ENCODE measurements at regions not wholly inside any gene's neighbourhood (a gene's known extent, or its start where the extent isn't known, plus 50 kb on each side); places are given as distances from the start of the nearest gene placed in this dataset.
A peak's percentile ranks its signal among the peaks of the same experiment; 100 is the strongest.

GRCh38 chr2:117396161-117396560 is 418.3 kb upstream of the DDX18 start:
- no peak for DNase-seq

DNA sequence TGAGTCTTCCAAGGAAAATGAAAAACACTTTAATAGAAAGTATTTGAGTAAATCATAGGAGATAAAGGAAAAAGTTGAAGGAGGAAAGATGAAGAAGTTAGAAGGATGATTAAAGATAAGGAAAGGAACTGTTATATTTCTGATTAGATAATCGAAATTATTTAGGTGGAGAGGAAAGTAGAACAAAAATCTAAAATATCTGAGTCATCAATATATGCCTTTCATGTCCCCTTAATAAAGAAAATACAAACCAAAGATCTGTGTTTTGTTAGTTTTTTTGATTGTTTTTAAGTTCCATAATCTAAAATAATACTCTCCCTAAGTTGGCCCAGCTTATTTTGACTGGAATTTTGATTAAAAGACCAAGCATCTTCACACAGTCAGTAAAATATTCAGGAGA is 412.9 kb upstream of the DDX18 start:
- DNase-seq, result no peak

DNA sequence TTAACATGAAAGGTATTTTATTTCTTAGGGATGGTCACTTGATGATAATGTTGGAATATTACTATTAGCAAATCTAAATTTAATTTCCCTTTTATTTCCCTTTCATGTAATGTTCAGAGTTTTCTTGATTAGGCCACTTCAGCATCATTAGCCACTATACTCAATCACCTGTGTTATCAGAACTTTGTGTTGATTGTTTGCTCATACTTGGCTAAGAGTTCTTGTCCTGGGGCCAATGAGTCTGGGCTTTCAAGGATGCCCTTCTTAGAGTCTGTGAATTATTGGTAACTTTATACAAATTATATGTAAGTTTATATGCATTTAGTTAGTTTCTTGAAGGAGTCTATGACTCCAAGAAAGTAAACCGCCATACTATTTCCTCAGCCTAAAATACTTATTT is 408.0 kb upstream of the DDX18 start:
- DNase-seq, result no peak

DNA sequence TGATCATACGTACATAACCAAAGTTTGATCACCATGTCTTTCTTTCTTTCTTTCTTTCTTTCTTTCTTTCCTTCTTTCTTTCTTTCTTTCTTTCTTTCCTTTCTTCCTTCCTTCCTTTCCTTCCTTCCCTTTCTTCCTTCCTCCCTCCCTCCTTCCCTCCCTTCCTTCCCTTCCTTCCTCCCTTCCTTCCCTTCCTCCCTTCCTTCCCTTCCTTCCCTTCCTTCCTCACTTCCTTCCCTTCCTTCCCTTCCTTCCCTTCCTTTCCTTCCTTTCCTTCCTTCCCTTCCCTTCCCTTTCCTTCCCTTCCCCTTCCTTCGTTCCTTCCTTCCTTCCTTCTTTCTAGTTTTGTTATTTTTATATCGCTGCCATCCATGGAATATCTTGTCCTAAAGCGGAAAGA is 406.7 kb upstream of the DDX18 start:
- no peak for DNase-seq

- DNase-seq, result no peak
These were observed 405.0 kb upstream of the DDX18 start for GRCh38 chr2:117409443-117409842.

DNA sequence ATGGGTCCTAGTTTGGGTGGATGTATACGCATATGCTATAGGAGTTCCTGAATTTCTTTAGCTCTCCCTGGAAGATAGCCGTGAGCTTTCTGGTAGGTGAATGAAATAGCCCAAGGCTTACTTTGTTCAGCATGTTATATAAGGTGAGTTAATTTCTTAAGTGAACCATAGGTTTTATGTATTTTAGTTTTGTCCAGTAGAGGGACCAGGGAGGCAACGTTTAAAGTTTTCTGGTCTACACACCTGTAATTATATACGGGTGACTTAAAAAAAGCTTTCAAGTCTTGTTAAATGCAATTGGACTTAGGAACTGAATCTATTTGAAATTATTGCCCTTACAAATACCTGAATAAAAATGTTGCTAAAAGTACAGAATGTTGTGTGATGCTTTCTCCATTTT is 402.5 kb upstream of the DDX18 start:
- no peak for DNase-seq

DNA sequence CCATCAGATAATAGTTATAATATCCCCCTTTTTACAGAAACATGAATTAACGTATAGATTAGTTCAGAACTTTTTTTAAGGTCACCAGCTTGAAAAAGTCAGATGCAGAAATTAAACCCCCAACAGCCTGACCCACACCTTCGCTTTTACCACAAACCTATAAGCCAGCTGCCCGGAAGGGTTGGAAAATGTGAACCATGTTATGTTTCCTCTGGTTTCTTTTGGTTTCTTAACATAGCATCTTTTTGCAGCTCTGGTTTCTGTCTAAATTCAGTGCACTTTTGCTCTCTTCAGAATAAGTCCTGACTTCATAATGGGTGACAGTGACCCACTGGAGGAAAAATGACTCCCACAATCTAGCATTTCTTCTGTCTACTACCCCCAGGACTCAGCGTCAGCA is 381.7 kb upstream of the DDX18 start:
- DNase-seq, result no peak

DNA sequence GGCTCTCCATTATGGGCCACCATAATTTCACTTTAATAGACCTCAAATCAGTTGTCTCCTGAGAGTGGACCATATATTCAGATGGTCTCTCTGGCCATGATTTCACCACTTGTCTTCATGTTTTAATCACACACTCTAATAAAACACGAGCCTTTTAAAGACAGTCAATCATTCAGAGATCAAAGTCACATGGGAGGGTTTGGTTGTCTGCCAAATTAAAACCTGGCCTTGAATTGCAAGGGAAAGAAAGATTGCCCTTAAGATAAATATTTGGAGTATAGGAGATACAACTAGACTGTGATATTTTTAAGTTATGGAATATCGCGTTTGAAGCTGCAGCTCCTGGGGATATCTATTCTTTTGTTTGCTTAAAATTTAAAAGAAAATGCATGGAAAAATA is 377.8 kb upstream of the DDX18 start:
- no peak for DNase-seq

DNA sequence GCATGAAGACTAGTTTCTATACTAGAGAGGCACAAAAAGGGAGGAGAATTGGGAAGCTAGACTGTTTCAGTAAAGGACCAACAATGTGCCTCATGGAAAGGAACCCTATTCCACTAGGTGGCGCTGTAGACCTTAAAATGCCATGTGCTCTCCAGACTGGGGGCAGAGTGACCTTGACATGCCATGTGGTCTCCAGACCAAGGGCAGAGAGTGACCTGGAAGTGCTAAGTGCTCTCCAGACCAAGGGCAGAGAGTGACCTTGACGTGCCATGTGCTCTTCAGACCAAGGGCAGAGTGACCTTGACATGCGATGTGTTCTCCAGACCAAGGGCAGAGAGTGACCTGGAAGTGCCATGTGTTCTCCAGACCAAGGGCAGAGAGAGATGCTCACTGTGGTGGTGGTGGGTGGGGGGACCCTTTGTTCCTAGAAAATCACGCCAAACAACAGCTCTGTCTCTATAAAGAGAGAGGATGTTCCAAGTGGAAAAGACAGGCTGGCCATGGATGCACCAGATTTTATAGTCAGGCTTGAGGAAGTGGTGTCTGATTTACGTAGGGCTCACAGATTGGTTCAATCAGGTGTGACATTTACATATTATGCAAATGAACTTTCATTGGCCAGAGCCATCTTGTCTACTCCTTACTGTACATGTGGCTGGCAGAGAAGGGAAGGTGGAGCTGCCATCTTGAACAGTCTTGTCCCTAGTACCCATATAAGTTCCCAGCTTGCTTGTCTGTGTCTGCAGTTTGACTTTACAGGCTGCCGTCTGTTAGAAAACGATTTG is 344.0 kb upstream of the DDX18 start:
- peak; percentile 67 for DNase-seq

DNA sequence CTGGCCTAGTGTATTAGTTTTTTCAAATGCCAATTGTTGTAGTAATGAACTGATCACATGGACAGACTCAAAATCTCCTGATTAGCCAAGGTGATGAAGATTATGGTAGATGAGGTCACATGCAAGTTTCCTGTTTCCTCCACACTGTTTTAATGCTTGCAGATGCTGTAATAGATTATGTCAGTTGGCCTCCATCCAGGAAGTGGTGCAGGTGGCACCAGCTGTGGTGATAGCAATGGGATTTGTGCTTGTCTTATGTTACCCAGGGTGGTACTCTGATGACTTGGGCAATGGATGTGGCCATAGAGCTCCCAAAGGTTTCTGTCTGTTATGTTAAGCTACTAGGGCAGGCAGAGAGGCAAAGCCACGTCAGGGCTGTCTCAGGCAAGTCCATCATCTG is 332.9 kb upstream of the DDX18 start:
- peak; percentile 48 for DNase-seq

- no peak for DNase-seq
These were observed 328.9 kb upstream of the DDX18 start for GRCh38 chr2:117485588-117485987.

DNA sequence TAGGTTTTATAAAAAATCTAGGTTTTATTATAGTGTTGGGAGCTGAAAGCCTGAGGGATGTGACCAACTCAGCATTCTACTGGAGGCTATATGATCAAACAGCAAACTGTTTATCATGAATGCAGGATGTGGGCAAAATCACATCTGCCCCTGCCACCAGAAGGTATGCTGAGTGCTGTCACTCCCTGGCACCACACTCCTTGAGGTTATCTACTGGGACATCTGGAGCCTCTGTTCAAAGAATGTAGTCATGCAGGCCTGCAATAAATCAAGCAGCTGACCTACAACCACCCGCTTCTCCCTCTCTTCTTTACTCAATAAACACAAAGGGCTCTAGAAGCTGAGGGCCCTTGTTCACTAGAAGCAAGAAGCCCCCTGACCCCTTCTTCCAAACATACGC is 328.4 kb upstream of the DDX18 start:
- DNase-seq, result no peak

DNA sequence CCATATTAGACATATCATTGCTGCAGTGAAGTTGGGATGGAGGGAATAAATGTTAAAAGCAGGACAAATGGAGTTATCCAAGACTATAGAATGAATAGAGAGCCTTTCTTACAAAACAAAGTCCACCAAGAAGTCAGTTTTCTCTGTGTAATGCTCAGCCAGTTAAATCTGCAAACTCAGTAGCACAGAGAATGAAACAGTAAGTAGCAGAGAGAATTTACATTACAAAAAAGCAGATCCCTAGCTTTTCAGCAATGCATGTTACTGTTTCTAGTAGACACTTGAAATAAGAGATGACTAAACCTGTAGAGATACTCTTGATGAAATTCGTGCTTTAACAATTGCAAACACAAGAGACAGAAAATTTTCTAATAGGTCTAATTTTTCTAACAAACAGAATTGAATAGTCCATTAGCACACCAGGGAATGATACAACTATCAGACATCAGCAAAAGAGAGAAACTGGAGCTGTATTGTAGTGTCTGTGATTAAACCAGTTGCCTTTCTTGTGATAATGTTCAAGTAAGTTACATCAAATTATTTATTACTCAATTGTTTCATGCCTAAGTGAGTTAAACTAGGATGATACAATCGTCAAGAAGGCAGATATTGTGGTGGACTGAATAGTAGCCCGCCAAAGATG is 322.2 kb upstream of the DDX18 start:
- DNase-seq, result no peak

- DNase-seq, result no peak
These were observed 313.8 kb upstream of the DDX18 start for GRCh38 chr2:117500721-117501120.

DNA sequence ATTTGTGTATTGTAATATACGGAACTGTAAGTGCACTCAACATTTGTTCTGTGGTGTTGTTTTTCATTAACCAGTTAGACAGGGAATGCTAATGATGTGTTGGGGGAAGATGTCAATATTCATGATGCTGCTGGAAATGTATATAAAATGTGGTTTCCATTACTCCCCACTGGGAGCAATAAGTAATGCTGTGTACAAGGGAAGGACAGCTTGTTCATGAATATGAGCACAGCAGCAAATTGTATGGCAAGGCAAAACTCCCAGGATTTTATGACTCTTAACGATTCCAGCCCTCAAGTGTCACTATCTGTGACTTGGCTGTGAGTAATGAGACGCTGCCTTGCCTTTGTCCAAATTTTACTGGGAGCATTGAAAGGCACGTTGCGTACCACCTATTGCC is 312.4 kb upstream of the DDX18 start:
- no peak for DNase-seq

- DNase-seq, result no peak
These were observed 302.2 kb upstream of the DDX18 start for GRCh38 chr2:117512307-117512706.

- DNase-seq, result no peak
These were observed 300.1 kb upstream of the DDX18 start for GRCh38 chr2:117514371-117514770.

DNA sequence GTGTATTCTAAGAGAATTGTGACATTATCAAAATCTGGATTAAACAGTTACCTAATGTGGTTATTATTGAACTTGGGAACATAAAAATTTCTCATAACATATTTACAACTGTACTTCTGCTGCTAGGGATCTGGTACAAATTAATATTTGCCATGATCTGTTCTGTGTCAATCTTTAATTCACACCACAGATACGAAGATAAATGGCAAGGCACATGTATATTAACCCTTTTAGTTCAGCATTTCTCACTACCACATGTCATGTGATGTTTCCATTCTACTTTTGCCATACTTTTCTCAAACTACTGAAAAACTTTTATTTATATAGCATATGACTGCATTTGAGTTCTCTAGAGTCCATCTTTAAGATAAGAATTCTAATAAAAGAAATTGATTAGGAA is 295.3 kb upstream of the DDX18 start:
- DNase-seq, result no peak

GRCh38 chr2:117519721-117520120 is 294.8 kb upstream of the DDX18 start:
- peak; percentile 18 for DNase-seq

DNA sequence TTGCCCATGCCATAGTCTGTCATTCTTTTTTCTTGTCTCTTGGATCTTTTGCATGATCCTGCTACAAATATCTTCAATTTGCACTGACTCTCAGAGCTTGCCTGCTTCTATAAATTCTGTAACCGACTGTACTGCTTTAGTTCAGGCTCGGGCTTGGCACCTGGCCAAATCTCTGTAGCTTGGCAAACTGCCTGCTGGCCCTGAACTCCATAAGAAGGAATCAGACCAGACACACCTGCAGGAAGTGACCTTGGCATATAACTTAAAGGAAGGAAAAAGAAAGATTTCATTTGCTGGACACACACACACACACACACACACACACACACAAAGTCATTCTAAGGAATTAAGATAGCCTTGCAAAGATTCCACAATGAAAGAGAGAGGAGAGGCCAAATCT is 291.2 kb upstream of the DDX18 start:
- DNase-seq, result peak; percentile 95

GRCh38 chr2:117523711-117524238 is 290.7 kb upstream of the DDX18 start:
- no peak for DNase-seq

GRCh38 chr2:117536139-117536538 is 278.4 kb upstream of the DDX18 start:
- DNase-seq, result no peak

DNA sequence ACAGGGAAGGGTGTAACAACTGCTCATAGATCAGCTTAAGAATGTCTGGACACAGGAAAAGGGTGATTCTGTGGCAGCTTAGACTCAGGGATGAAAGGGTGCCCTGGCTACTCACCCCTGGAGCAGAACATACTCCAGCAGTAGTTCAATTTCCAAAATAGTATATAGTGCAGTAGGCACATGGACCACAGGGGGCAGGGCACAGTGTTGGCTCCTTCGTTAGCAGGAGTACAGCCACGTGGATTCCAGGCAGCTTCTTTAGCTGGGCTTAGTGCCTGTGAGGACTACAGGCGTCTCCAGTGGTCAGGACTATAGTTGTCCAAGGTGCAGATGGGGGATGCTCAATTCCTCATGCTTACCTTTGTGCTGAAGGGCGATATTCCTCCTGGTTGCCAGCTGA is 277.5 kb upstream of the DDX18 start:
- no peak for DNase-seq

DNA sequence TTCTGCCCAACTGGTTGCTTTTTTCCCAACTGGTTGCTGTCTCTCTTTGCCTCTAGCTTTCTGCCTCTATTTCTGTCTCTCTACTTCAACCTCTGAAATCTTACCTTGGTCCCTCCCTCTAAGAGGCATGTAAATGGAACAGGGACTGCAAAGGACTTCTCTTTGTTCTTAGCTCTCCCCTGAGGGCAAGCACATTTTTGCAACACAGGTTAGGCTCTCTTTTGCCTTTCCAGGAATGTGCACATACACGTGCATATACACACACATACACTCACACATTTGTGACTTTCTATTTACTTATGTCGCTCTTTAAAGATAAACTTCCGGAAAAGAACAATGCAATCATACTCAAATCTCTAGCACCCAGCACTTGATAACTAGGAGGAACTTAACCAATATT is 262.6 kb upstream of the DDX18 start:
- DNase-seq, result no peak

DNA sequence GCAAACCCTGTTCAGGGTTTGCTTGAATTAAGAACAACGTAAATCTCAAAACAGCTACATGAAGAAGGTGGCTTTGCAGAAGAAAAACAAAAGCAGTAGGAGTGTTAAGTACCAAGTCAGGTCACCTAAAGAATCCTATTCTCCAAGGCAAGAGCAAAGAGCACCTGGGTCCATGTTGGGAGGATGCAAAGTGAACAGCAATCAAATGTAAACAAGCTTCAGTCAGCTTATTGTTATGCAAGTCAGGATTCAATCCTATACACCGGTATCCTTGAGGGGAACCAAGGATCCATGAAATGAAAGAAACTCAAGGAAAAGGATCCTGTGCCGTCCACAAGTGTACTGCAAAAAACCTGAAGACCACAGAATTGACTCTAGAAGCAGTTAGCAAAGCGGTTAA is 261.0 kb upstream of the DDX18 start:
- no peak for DNase-seq

Measured in NCI-H345 (cell line).